Pancreas (tissue), 10 donors: ENCODE measurements at regions not wholly inside any gene's neighbourhood (a gene's known extent, or its start where the extent isn't known, plus 50 kb on each side); places are given as distances from the start of the nearest gene placed in this dataset.

Experiments
- ATAC-seq, 4 donors: fragments of 200-7000 bp; cut with Tn5 transposase; one replicate each; pipeline versions ENCODE4 v1.8.0 to v1.9.1; 2020; ENCODE audit warnings: mild to moderate bottlenecking in 4 of 4, moderate library complexity in 4 of 4
- DNase-seq, 6 donors: peaks; one replicate each; pipeline ENCODE4 v3.0.0-alpha.2; 2020
- FAIRE-seq: peaks from 2 replicates; lab custom pipeline; 2012; peaks lifted over from hg19 to GRCh38; lab: Jason Lieb, UNC
- H3K27ac ChIP-seq, 4 donors: fragments of 200-600 bp; sonication (generic); 1 replicate in 3 of 4; 2 replicates in 1 of 4; pipeline versions ENCODE4 v1.5.0 to v1.8.0; 2020
- H3K27me3 ChIP-seq, 4 donors: fragments of 200-600 bp; one replicate each; pipeline ENCODE4 v1.8.0; 2021
- H3K36me3 ChIP-seq, 3 donors: fragments of 200-600 bp; sonication (generic) in 1 of 3; one replicate each; pipeline versions ENCODE4 v1.5.0 to v1.8.0; 2020 to 2021
- H3K4me1 ChIP-seq, 3 donors: fragments of 200-600 bp; one replicate each; pipeline ENCODE4 v1.8.0; 2021
- H3K4me3 ChIP-seq, 4 donors: fragments of 200-600 bp; sonication (generic) in 2 of 4; one replicate each; pipeline versions ENCODE4 v1.5.0 to v1.8.0; 2020 to 2021
- H3K9me3 ChIP-seq, 4 donors: fragments of 200-600 bp; one replicate each; pipeline ENCODE4 v1.8.0; 2021
- WGBS, 2 donors: extraction: QIAGEN DNeasy Blood & Tissue Kit; methylation state at CpG; one replicate each; pipeline ENCODE4 v1.1.7; 2013; 5-methylcytosine and 5-hydroxymethylcytosine counted together
- intact Hi-C, 3 donors: fragments of 100-400 bp; cut with DNase I; formaldehyde crosslinking; loops; one replicate each; pipeline versions ENCODE4 v1.11.1 to v1.14.2; 2022
- TF ChIP-seq, protein P1 (sequence below), 4 donors: fragments of 200-600 bp; sonication (generic) in 3 of 4; IDR thresholded peaks; one replicate each; pipeline versions ENCODE4 v1.5.0 to v1.8.0; 2021; ENCODE audit warnings: antibody characterized with exemption in 4 of 4
- donor health status: healthy with polysubstance abuse.
- donor health status: DM: no; HTN: no; CAD: no; lungs with moderate emphysema.
- donor health status: DM: no; HTN: no; CAD: no.
- donor health status: control.
- donor health status: control.
- donor health status: Bipolar disorder and iron deficiency.
- donor health status: DM: yes; HTN: yes; CAD: no.
- donor health status: DM: no; HTN: no; CAD: no.
- donor health status: DM: no; HTN: no; CAD: no.
- donor health status: DM: yes; HTN: yes; CAD: no.

DNA sequence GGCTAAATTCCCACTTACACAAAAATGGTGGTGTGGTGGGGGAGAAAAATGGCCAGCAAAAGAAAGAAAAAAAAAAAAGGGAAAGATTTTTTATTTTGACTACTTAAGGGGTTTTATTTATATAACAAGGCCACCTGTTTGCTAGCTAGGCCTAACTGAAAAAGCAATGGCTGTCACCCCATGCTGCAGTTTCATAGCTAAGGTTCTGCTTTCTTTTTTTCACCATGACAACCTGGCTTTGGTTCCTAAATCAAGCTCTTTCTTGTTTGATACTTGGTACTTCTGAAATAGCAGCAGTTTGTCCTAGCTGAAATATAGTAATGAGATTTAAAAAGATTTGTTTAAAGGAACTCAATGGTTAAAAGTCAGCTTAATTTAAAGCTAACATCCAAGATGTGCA is 433.2 kb upstream of the MEX3C start:
- H3K9me3 ChIP-seq: no peaks in the 10 kb centered on the region
- no peaks in the 10 kb centered on the region for H3K4me1 ChIP-seq
- DNase-seq (no peak), FAIRE-seq (no peak), ATAC-seq (no peak)
- H3K27ac ChIP-seq: no peak overlapping the region
- TF ChIP-seq, protein P1, sequence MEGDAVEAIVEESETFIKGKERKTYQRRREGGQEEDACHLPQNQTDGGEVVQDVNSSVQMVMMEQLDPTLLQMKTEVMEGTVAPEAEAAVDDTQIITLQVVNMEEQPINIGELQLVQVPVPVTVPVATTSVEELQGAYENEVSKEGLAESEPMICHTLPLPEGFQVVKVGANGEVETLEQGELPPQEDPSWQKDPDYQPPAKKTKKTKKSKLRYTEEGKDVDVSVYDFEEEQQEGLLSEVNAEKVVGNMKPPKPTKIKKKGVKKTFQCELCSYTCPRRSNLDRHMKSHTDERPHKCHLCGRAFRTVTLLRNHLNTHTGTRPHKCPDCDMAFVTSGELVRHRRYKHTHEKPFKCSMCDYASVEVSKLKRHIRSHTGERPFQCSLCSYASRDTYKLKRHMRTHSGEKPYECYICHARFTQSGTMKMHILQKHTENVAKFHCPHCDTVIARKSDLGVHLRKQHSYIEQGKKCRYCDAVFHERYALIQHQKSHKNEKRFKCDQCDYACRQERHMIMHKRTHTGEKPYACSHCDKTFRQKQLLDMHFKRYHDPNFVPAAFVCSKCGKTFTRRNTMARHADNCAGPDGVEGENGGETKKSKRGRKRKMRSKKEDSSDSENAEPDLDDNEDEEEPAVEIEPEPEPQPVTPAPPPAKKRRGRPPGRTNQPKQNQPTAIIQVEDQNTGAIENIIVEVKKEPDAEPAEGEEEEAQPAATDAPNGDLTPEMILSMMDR (IDR thresholded peaks at IDR 0.05): no peak
- H3K4me3 ChIP-seq: no peak overlapping the region
- intact Hi-C loops: no loop called here
- no peaks in the 10 kb centered on the region for H3K27me3 ChIP-seq
- no peaks in the 10 kb centered on the region for H3K36me3 ChIP-seq

DNA sequence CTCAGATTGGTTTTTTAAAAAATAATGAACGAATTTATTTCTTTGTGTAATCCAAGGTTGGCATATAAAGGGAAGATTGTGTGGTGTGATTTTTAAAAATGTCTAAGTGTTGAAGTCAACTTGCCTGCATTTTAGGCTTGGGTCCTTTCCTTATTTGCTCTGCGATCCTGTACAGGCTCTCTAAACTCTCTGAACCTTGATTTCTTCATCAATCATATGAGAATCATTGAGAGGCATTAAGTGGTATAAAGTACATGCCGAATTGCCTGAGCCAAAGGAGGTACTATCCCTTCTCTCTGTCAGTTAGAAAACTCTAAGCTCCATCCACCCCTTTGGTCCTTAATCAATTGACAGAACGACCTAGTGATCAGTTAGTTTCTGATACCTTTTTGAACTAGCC is 440.4 kb upstream of the MEX3C start:
- ATAC-seq (no peak), FAIRE-seq (no peak), DNase-seq (no peak)
- TF ChIP-seq, protein P1 (IDR thresholded peaks at IDR 0.05): no peak
- intact Hi-C loops: no loop called here
- H3K9me3 ChIP-seq: no peaks in the 10 kb centered on the region
- no peaks in the 10 kb centered on the region for H3K36me3 ChIP-seq
- H3K4me1 ChIP-seq: no peaks in the 10 kb centered on the region
- H3K4me3 ChIP-seq: no peak overlapping the region
- H3K27me3 ChIP-seq: no peaks in the 10 kb centered on the region
- H3K27ac ChIP-seq: no peak overlapping the region
- 53 to 66% methylated on average over 4 of the region's 4 CpGs for WGBS, 2 donors

DNA sequence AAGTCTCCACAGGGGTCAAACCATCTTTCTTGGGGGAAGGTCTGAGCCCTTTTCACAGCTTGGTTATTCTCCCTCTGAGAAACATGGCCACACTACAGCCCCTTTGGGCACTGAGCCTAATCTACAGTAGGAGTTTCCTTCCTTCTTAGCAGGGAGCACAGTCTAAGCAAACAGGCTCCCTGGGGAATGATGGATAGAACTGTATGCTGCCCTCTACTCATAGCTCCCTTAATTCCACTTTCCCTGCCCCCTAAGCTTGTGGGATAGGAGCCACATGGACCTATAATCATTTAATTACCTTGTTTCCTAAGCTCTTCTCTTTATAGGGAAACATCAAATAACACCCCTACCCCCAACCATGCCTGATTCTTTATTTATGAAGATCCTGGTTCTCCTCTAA is 442.1 kb upstream of the MEX3C start:
- FAIRE-seq: no peak
- no peaks in the 10 kb centered on the region for H3K36me3 ChIP-seq
- H3K4me1 ChIP-seq: no peaks in the 10 kb centered on the region
- intact Hi-C loops: no loop called here
- H3K27ac ChIP-seq: no peak overlapping the region
- no peak overlapping the region for H3K4me3 ChIP-seq
- no peaks in the 10 kb centered on the region for H3K9me3 ChIP-seq
- TF ChIP-seq, protein P1 (IDR thresholded peaks at IDR 0.05): no peak
- H3K27me3 ChIP-seq: no peaks in the 10 kb centered on the region
- ATAC-seq: no peak
- DNase-seq: no peak

DNA sequence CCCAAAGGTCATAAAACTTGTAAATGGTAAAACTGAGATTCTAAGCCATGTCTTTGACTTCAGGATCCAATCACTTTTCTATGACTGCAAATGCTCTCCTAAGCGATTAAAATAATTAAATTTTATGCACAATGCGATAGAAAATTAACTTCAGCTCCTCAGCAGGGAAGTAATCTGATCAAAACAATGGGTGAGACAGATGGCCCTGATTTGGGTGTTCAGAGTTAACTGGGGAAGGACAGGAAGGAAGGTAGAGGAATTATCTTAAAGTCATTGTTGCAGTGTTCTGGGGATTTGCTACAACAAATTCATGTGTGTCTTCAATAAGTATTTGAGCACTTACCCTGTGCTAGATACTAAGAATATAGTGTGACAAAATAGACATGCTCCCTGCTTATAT is 446.0 kb upstream of the MEX3C start:
- DNase-seq (no peak), ATAC-seq (no peak), FAIRE-seq (no peak)
- Histone ChIP-seq H3K4me3 (no peak overlapping the region), H3K27me3 (no peaks in the 10 kb centered on the region), H3K9me3 (no peaks in the 10 kb centered on the region), H3K36me3 (no peaks in the 10 kb centered on the region), H3K27ac (no peak overlapping the region), H3K4me1 (no peaks in the 10 kb centered on the region)
- WGBS, 2 donors: 78 to 82% methylated on average over 2 of the region's 2 CpGs
- intact Hi-C loops: no loop called here
- TF ChIP-seq, protein P1 (IDR thresholded peaks at IDR 0.05): no peak

DNA sequence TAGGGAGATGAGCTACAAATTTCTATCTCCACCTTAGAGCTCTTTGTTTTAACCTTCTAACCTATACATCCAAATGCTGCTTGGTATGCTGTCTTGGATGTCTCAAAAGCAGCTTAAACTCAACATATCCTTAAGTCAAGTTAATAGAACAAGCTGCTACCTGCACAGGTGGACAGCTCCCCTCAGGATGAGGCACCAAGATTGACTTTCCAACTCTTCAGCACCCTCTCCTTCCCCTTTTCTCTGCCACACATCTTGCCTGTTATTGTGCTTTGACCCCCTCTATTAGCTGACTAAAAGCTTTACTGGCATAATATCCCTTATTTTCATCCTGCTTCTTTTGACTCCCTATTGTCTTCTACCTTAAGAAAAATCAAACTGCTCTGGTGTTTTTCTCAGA is 448.1 kb upstream of the MEX3C start:
- FAIRE-seq: no peak
- no peak overlapping the region for H3K27ac ChIP-seq

More for the DNA sequence above, 448.1 kb upstream of the MEX3C start:
- intact Hi-C loops: no loop called here
- DNase-seq: no peak
- Histone ChIP-seq H3K36me3 (no peaks in the 10 kb centered on the region), H3K4me1 (no peaks in the 10 kb centered on the region), H3K9me3 (no peaks in the 10 kb centered on the region), H3K4me3 (no peak overlapping the region), H3K27me3 (no peaks in the 10 kb centered on the region)
- TF ChIP-seq, protein P1 (IDR thresholded peaks at IDR 0.05): no peak
- ATAC-seq: no peak
